NCI-H1105 (cell line): ENCODE measurements at regions not wholly inside any gene's neighbourhood (a gene's known extent, or its start where the extent isn't known, plus 50 kb on each side); places are given as distances from the start of the nearest gene placed in this dataset.

ENCODE experiments used
- DNase-seq: peaks from one replicate; lab custom pipeline; 2025; lab: John Stamatoyannopoulos, UW

DNA sequence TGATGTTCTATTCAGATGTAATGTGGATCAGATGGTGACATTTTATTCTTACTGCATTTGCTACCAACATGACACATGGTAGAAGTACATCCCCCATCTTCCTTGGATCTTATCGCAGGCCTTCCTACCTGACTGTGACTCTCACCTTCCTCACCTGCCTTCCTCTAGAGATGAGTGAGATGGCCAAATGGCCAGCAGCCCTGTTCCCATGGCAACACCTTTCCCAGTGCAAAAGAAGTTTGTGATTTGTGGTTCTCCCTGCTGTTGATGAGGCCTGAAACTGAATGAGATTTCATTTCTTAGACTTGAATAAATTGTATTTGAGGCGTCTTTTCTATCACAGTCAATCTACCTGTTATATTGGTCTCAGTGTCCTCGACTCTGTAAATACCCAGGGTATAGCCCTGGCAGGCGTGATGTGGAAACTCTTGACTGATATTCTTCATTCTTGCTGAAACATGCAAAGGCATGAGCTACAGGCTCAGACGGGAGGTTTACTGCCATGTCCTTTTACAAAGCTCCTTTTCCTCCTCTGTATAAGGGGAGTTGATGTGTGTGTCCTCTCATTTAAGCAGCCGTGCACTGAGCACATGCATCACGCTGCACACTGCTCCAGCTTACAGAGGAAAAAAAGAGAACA, 440.7 kb upstream of the AKR1E2 start:
- no peak for DNase-seq

GRCh38 chr10:4384245-4384644, 441.8 kb upstream of the AKR1E2 start:
- no peak for DNase-seq

DNA sequence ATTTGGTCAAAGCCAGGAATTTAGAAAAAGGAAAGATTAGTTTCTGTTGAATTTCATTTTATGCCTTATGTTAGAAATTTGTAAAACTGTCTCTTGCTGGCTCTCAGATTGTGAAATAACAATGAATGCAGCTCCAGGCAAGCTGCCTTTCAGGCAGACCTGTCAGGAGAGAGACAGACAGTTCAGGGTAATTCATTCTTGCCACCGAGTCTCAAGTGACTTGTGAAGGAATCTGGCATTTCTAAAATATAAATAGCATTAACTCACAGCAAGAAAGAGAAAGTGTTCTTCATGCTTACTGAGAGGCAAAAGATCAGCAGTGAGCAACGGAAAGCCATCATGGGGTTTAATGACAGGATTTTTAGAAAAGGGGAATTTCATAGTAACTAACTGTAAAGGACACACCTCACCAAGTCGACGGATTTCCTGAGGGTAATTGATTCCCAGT, 442.3 kb upstream of the AKR1E2 start:
- DNase-seq, result no peak

DNA sequence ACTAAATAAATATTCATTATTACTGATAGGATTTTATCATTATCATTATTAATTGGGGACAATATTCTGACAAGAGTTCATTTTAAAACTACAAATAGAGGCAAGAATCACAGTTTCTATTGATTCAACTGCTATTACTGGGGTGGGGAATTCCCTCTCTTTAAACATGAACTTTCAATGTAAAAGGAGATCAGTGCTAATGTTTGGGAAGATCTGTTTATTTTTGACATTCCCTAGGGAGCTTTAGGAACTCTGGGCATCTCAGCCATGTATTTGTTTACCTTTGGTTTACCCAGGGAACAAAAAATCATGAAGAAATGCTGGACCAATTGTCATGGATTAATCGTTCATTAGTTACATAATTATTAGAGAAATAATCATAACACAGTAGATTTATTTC, 443.2 kb upstream of the AKR1E2 start:
- DNase-seq, result no peak

DNA sequence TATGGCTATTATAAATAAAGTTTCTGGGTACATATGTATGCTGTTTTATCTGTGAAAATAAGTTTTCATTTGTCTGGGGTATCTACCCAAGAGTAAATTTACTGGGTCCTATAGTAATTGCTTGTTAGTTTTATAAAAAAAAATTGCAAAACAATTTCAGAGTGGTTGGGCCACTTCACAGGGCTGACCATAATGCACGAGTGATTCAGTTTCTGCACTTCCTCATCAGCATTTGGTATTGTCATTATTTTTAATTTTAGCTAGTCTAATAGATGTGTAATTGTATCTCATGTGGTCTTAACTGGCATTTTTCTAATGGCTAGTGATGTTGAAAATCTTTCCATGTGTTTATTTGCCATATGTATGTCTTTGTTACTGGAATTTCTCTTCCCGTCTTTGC, 452.4 kb upstream of the AKR1E2 start:
- DNase-seq, result no peak

DNA sequence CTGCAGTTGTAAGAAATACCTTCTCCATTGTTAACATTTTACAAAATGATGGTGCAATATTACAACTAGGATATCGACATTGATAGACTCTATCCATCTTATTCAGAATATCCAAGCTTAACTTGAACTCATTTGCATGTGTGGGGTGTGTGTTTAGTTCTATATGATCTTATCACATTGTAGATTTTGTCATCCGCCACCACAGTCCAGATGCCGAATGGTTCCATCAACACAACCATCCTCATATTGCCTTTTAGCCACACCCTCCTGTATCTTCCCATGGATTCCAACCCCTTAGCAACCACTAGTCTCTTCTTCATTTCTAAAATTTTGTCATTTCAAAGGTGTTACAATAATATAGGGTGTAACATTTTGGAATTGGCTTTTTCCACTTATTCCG, 452.9 kb upstream of the AKR1E2 start:
- DNase-seq, result no peak

DNA sequence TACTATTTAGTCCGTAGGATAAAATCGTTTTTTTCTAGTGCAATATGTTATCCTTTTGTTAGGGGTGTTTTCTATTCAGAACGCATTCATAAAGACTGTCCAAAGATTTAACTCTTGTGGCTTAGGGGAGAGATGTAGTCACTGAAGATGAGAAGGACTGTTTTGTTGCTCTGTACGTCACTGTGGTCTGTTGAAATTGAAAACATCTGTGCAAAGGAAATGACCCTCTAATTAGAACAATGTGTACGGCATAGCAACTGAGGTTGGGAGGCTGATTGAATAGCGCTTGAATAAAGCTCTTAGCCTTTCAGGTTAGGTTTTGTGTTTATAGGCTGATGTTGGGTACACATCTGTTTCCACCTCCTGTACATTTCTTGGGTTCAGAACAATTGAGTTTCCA, 453.4 kb upstream of the AKR1E2 start:
- DNase-seq, result no peak

DNA sequence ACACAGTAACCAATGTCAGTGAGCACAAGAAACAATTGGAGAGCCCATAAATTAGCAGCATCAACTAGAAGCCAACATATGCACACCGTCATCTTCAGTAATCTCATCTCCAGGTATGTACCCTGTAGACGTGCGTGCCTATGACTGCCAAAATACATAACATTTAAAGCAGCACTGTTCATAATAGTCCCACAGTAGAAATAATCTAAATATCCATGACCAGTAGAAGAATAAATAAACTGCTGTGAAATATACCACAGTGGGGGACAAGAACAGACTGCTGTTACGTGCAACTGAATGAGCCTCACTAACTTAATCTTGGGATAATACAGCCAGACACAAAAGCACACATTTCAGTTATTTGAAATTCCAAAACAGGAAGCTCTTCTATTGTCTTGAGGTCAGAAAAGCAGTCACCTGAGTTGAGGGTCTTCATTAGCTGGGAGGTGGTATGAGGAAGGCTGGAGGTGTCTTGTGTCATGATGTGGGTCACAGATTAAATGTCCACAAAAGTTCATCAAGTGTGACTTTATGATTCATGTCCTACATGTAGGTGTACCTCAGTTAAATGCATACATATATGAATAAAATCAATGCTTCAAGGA, 454.2 kb upstream of the AKR1E2 start:
- DNase-seq, result no peak

- DNase-seq, result no peak
Observed at GRCh38 chr10:4370376-4370775, 455.6 kb upstream of the AKR1E2 start.

GRCh38 chr10:4361581-4361980, 464.4 kb upstream of the AKR1E2 start:
- no peak for DNase-seq

DNA sequence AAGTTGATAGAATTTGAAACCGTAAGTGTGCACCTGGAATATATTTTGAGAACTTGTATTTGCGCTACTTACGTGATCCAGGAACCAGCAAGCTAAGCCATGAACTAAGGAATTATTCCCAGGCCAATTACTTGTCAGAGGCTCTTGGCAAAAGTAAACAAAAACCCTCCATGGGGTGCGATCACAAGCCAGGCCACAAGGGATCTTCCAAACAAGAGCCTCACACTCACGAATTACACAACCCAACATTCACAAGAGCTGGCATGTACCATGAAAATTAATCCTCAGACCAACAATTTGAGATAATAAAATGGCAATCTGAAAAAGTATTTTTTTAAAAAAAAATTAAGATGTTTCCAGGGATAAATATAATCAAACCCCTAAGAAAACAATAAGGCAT, 467.0 kb upstream of the AKR1E2 start:
- DNase-seq, result no peak

DNA sequence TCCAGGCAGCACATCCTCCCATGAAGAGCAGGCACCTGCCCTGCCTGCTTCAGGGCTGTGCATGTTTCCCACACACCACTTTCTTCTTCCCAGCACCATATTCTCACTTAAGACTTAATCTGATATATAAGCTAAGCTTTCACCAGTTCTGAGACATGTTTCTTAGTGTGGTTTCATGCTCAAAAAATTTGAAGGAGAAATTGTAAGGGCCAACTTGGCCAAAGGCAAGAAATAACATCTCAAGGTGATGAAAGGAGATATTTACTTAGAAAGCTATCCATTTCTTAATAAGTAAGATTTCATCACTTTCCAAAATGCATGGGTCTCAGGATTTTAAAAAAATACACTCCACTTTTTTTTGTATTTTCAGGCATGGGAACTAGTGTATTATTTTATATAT, 468.1 kb upstream of the AKR1E2 start:
- no peak for DNase-seq

- no peak for DNase-seq
Observed at GRCh38 chr10:4355350-4355749, 470.7 kb upstream of the AKR1E2 start.

DNA sequence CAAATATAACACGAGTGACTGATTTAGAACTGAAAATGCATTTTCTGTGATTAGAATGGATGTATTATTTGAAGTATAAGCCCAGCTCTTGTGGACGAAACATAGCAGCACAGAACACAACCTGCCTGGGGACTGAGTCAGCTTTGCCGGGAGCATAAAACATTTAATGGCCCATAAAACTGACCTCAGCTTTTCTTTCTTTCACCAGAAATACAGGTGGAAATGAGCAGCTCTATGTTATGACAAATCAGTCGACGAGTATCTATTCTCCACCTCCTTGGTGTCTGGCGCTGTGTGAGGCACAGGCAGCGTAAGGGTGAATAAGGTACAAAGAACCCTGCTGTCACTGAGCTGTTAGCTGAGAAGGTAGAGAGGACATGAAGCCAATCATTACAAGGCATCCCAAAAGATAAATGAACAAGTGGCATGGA, 471.6 kb upstream of the AKR1E2 start:
- no peak for DNase-seq

- no peak for DNase-seq
Observed at GRCh38 chr10:4353964-4354363, 472.0 kb upstream of the AKR1E2 start.

GRCh38 chr10:4353059-4353655, 472.9 kb upstream of the AKR1E2 start:
- DNase-seq, result no peak

GRCh38 chr10:4352414-4352961, 473.5 kb upstream of the AKR1E2 start:
- DNase-seq, result no peak

DNA sequence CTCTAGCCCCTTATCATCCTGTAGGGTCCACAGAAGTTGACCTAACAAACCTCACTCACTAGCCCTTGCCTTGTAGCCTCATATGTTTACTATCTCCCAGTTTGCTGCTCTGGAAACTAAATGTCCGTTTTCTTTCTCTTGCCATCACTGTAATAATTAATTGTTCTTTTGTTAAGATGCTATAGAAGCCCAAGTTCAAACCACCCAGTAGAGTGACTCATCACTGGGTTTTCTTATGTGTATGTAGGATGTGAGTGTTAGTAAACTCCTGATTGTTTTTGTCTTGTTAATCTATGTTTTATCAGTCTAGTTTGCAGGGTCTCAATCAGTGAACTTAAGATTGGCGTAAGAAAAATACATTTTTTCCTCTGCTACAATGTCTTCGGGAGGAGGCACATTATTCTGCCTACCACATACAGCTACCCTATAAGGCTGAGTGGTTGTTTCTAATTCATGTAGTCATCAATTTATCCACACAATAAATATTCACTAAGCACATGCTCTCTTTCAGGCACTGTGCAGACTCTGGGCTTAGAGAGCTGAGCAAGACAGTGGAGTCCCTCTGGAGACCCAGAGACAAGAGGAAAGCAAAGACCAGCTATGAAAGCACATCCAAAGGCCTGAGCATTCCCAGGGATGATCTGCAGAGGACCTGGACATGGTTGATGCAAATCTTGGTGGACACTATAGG, 474.1 kb upstream of the AKR1E2 start:
- DNase-seq, result no peak

DNA sequence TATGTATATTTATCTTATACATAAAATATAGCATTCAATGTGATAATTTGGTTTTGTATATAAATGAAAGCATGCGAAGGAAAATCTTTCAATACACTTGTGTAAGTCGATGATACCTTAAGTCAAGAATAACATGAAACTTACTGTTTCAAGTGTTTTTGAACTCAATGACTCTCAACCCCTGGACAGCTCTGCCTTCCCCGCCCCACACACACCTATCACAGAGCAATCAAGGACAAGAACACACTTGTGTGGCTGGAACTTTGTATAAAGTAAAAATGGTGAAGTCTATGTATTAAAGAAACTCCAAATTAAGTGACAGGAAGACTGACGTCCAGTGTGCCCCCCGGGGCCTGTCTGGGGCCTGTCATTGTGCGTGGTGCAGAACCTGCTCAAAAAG, 478.6 kb upstream of the AKR1E2 start:
- DNase-seq, result no peak

DNA sequence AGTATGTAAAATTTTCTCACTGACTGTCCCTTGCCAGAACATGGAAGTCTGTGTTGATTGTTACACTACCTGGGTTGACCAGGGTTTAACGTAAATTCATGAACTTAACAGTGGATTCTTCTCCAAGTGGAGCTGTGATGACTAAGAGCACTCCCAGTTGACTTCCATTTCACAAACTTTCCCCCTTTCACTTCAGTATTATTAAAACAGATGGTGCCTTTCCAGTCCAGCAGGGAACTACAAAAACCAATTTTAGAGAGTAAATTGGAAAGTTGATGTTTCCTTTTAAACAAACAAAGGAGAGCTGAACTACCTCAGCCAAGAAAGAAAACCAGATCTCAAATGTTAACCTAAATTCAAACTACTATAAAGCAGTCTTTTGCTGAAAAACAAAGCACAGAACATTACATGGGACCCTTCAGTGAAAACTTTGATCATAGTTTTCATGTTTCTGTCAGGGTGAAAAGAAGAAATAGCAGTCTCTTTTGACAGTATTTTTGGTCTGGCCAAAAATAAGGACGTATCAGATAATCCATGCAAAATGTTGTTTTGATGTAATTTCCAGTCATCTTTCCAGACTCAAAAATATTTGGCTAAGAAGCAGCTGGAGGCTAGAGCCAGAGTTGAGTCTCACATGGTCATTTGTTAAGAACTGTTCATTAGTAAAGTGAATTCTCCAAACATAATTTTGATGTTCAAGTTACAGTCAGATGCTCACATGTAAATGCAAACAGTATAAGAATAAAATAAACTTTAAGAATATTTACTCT, 479.9 kb upstream of the AKR1E2 start:
- no peak for DNase-seq

- DNase-seq, result no peak
Observed at GRCh38 chr10:4344492-4344994, 481.5 kb upstream of the AKR1E2 start.

- no peak for DNase-seq
Observed at GRCh38 chr10:4343873-4344272, 482.1 kb upstream of the AKR1E2 start.
